Glutamatergic neuron (in vitro differentiated cells): ENCODE measurements at regions not wholly inside any gene's neighbourhood (a gene's known extent, or its start where the extent isn't known, plus 50 kb on each side); places are given as distances from the start of the nearest gene placed in this dataset.

Source experiments
- DNase-seq: peaks from one replicate; pipeline ENCODE4 v3.0.0; 2022
- H3K27ac Mint-ChIP-seq: one replicate; pipeline ENCODE4 v1.8.0; 2020; ENCODE audit warnings: mild to moderate bottlenecking, mixed read lengths, inconsistent platforms; ENCODE audit not compliant: unreplicated experiment
- H3K27me3 Mint-ChIP-seq: one replicate; pipeline ENCODE4 v1.8.0; 2020; ENCODE audit warnings: mild to moderate bottlenecking, moderate library complexity, mixed read lengths, inconsistent platforms; ENCODE audit not compliant: unreplicated experiment
- H3K36me3 Mint-ChIP-seq: one replicate; pipeline ENCODE4 v1.8.0; 2020; ENCODE audit warnings: mild to moderate bottlenecking, mixed read lengths, inconsistent platforms; ENCODE audit not compliant: unreplicated experiment
- H3K4me1 Mint-ChIP-seq: one replicate; pipeline ENCODE4 v1.8.0; 2020; ENCODE audit warnings: mild to moderate bottlenecking, low read depth, mixed read lengths, inconsistent platforms; ENCODE audit not compliant: unreplicated experiment
- H3K4me3 Mint-ChIP-seq: one replicate; pipeline ENCODE4 v1.8.0; 2020; ENCODE audit warnings: mild to moderate bottlenecking, mixed read lengths, inconsistent platforms; ENCODE audit not compliant: unreplicated experiment
- H3K9me3 Mint-ChIP-seq: one replicate; pipeline ENCODE4 v1.8.0; 2020; ENCODE audit warnings: mild to moderate bottlenecking, moderate library complexity, mixed read lengths, inconsistent platforms; ENCODE audit not compliant: unreplicated experiment
- TF ChIP-seq, protein P1 (sequence below): fragments of 200-600 bp; sonication (generic); IDR thresholded peaks from one replicate; pipeline ENCODE4 v1.5.0; 2021; ENCODE audit not compliant: partially characterized antibody, unreplicated experiment

DNA sequence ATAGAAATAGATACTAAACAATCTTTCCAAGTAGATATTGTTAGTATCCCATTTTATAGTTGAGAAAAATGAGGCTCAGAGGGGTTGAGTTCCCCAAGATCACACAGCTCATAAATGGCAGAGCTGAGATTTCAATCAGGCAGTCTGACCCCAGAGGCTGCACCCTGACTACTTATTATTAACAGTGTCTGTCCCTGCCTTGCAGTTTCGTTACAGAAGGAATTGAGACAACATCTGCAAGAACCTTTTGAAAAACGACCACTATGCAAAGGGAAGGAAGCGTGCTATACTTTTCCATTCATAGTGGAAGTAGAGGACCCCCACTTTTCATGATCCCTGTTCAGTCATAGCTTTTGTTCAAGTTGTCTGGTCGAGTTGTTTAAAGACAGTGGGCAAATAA is 53.2 kb upstream of the SEC11C start:
- peaks cover 1% of the 10 kb centered on the region for H3K9me3 Mint-ChIP-seq
- no peak overlapping the region for H3K27ac Mint-ChIP-seq
- TF ChIP-seq, protein P1, sequence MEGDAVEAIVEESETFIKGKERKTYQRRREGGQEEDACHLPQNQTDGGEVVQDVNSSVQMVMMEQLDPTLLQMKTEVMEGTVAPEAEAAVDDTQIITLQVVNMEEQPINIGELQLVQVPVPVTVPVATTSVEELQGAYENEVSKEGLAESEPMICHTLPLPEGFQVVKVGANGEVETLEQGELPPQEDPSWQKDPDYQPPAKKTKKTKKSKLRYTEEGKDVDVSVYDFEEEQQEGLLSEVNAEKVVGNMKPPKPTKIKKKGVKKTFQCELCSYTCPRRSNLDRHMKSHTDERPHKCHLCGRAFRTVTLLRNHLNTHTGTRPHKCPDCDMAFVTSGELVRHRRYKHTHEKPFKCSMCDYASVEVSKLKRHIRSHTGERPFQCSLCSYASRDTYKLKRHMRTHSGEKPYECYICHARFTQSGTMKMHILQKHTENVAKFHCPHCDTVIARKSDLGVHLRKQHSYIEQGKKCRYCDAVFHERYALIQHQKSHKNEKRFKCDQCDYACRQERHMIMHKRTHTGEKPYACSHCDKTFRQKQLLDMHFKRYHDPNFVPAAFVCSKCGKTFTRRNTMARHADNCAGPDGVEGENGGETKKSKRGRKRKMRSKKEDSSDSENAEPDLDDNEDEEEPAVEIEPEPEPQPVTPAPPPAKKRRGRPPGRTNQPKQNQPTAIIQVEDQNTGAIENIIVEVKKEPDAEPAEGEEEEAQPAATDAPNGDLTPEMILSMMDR, result no peak
- peaks cover 2% of the 10 kb centered on the region for H3K4me1 Mint-ChIP-seq
- no peak overlapping the region for H3K4me3 Mint-ChIP-seq
- H3K27me3 Mint-ChIP-seq, result no peaks in the 10 kb centered on the region
- no peak for DNase-seq
- peaks cover 3% of the 10 kb centered on the region for H3K36me3 Mint-ChIP-seq

DNA sequence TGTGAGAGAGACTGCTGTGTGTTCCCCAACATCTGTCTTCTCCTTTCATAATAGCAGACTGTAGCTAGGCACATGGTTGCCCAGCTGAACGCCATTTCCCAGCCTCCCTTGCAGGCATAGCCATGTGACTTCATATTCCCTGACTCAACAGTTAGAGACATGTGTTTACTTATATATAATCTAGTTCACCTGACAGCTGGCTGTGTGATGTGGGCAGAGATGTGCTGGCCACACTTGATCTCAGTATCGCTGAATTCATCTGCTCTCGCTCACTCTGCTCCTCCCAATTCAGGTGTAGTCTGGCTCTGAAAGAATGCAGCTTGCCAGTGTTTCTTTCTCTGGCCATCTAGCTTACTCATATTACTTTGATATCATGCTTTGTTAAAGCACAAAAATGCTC is 52.3 kb upstream of the SEC11C start:
- H3K36me3 Mint-ChIP-seq, result peaks cover 3% of the 10 kb centered on the region
- no peak overlapping the region for H3K4me3 Mint-ChIP-seq
- no peaks in the 10 kb centered on the region for H3K27me3 Mint-ChIP-seq
- no peak overlapping the region for H3K27ac Mint-ChIP-seq
- TF ChIP-seq, protein P1, result no peak
- peaks cover 1% of the 10 kb centered on the region for H3K9me3 Mint-ChIP-seq
- peaks cover 2% of the 10 kb centered on the region for H3K4me1 Mint-ChIP-seq
- no peak for DNase-seq
